NB4 (cell line): ENCODE measurements at regions not wholly inside any gene's neighbourhood (a gene's known extent, or its start where the extent isn't known, plus 50 kb on each side); places are given as distances from the start of the nearest gene placed in this dataset.

ENCODE experiments used
- DNase-seq: peaks from one replicate; pipeline ENCODE4 v3.0.0; 2010; ENCODE audit warnings: low read depth
- H3K4me3 ChIP-seq: one replicate; pipeline ENCODE4 v1.5.1; 2011; ENCODE audit warnings: mild to moderate bottlenecking, low read depth, low read length, moderate library complexity
- CTCF ChIP-seq: IDR thresholded peaks from one replicate; pipeline ENCODE4 v1.5.1; 2012; ENCODE audit warnings: low read depth, low read length
- MAX ChIP-seq: IDR thresholded peaks from 2 replicates; pipeline ENCODE4 v1.6.1; 2011; ENCODE audit warnings: low read depth, low read length
- MYC ChIP-seq: IDR thresholded peaks from 2 replicates; pipeline ENCODE4 v1.6.1; 2011; ENCODE audit warnings: low read depth, low read length
- POLR2A ChIP-seq: IDR thresholded peaks from 2 replicates; pipeline ENCODE4 v1.6.1; 2011; ENCODE audit warnings: mild to moderate bottlenecking; ENCODE audit not compliant: insufficient read length; ENCODE audit errors: extremely low read depth

GRCh38 chr2:128774320-128775216 lies 455.9 kb upstream of the HS6ST1 start:
- TF ChIP-seq MAX (no peak), POLR2A (no peak), MYC (no peak), CTCF (no peak)
- no peak for DNase-seq
- no peak overlapping the region for H3K4me3 ChIP-seq

GRCh38 chr2:128775217-128775913 lies 456.7 kb upstream of the HS6ST1 start:
- no peak for TF ChIP-seq MAX
- TF ChIP-seq MYC = no peak
- TF ChIP-seq POLR2A = no peak
- no peak for TF ChIP-seq CTCF
- no peak for DNase-seq
- no peak overlapping the region for H3K4me3 ChIP-seq

GRCh38 chr2:128775914-128776285 lies 457.2 kb upstream of the HS6ST1 start:
- DNase-seq = no peak
- TF ChIP-seq MYC (no peak), CTCF (no peak), POLR2A (no peak)
- H3K4me3 ChIP-seq = no peak overlapping the region

- H3K4me3 ChIP-seq = no peak overlapping the region
- TF ChIP-seq MAX = no peak
- no peak for TF ChIP-seq MYC
- no peak for TF ChIP-seq POLR2A
- TF ChIP-seq CTCF = no peak
- no peak for DNase-seq
Observed at GRCh38 chr2:128776461-128777195, 458.0 kb upstream of the HS6ST1 start.

GRCh38 chr2:128777196-128778035 lies 458.7 kb upstream of the HS6ST1 start:
- no peak overlapping the region for H3K4me3 ChIP-seq
- no peak for DNase-seq
- TF ChIP-seq CTCF (no peak), MAX (no peak), MYC (no peak), POLR2A (no peak)
